CD4-positive, CD25-positive, alpha-beta regulatory T cell (primary cell): ENCODE measurements at regions not wholly inside any gene's neighbourhood (a gene's known extent, or its start where the extent isn't known, plus 50 kb on each side); places are given as distances from the start of the nearest gene placed in this dataset.

Source experiments
- ATAC-seq, 2 donors: fragments of 150-1000 bp; cut with Tn5 transposase; one replicate each; pipeline ENCODE4 v1.10.0; 2021; ENCODE audit warnings: low read depth in 2 of 2, moderate number of reproducible peaks in 2 of 2, moderate library complexity in 1 of 2
- DNase-seq, 3 donors: peaks; one replicate each; pipeline versions ENCODE4 v3.0.0 to v3.0.0-alpha.2; 2012 to 2022; ENCODE audit warnings: mixed read lengths in 1 of 3
- H3K27ac ChIP-seq: one replicate; pipeline ENCODE4 v1.7.0; 2013; ENCODE audit warnings: mild to moderate bottlenecking, low read length; ENCODE audit not compliant: insufficient read depth, poor library complexity, severe bottlenecking
- H3K27me3 ChIP-seq: one replicate; pipeline ENCODE4 v1.7.0; 2013; ENCODE audit warnings: low read length; ENCODE audit not compliant: control insufficient read depth, insufficient read depth
- H3K36me3 ChIP-seq: one replicate; pipeline ENCODE4 v1.7.0; 2013; ENCODE audit warnings: mild to moderate bottlenecking, low read length, moderate library complexity; ENCODE audit not compliant: control insufficient read depth, insufficient read depth
- H3K4me1 ChIP-seq: 2 replicates; pipeline ENCODE4 v1.7.0; 2013; ENCODE audit warnings: mild to moderate bottlenecking, low read length; ENCODE audit not compliant: insufficient read depth, control insufficient read depth, poor library complexity, severe bottlenecking
- H3K4me3 ChIP-seq: one replicate; pipeline ENCODE4 v1.7.0; 2013; ENCODE audit warnings: low read depth, mild to moderate bottlenecking, low read length, moderate library complexity
- H3K9me3 ChIP-seq, 2 experiments: 1 replicate in 1 of 2; 2 replicates in 1 of 2; pipeline ENCODE4 v1.7.0; 2013; ENCODE audit warnings: low read length in 2 of 2, mild to moderate bottlenecking in 1 of 2, moderate library complexity in 1 of 2; ENCODE audit not compliant: control insufficient read depth in 2 of 2
- H3K27ac Mint-ChIP-seq, 3 donors: one replicate each; pipeline ENCODE4 v1.8.0; 2020 to 2022; ENCODE audit warnings: mild to moderate bottlenecking in 3 of 3, mixed read lengths in 3 of 3, moderate library complexity in 2 of 3
- H3K27me3 Mint-ChIP-seq: one replicate; pipeline ENCODE4 v1.8.0; 2022; ENCODE audit warnings: mild to moderate bottlenecking, mixed read lengths
- H3K36me3 Mint-ChIP-seq: one replicate; pipeline ENCODE4 v1.8.0; 2020; ENCODE audit warnings: mixed read lengths
- H3K4me1 Mint-ChIP-seq, 4 donors: one replicate each; pipeline ENCODE4 v1.8.0; 2020 to 2022; ENCODE audit warnings: mixed read lengths in 4 of 4, mild to moderate bottlenecking in 1 of 4
- H3K4me3 Mint-ChIP-seq, 4 donors: one replicate each; pipeline ENCODE4 v1.8.0; 2020 to 2022; ENCODE audit warnings: mild to moderate bottlenecking in 4 of 4, mixed read lengths in 4 of 4, moderate library complexity in 3 of 4
- H3K9me3 Mint-ChIP-seq, 7 donors: one replicate each; pipeline ENCODE4 v1.8.0; 2020 to 2022; ENCODE audit warnings: mixed read lengths in 7 of 7, mild to moderate bottlenecking in 3 of 7, moderate library complexity in 2 of 7

DNA sequence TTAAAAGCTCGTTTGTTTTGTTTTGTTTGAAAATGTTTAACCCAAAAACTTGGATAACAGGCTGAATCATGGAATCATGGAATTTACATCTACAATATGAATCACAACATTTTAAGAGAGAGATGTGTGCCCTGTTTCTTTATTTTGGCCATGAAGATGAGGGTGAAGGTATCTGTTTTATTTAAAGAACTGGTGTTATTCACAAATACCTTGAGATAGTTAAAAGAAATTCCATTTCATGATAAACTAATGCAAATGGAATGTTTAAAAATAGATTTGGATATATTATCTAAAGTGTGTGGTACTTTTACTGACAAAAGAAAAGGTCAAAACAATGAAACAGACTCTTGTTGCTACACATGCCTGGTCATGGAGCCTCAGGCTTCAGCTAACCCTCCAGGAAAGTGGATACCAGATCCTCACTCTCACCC is 486.0 kb upstream of the CFAP20DC start:
- H3K9me3 Mint-ChIP-seq, result no peaks in the 10 kb centered on the region
- H3K4me1 Mint-ChIP-seq, result peaks cover 0 to 10% (median 0%) of the 10 kb centered on the region in 4 donors
- Histone ChIP-seq H3K4me1 (peaks cover 4% of the 10 kb centered on the region), H3K4me3 (no peak overlapping the region), H3K27ac (no peak overlapping the region), H3K36me3 (no peaks in the 10 kb centered on the region), H3K9me3 (no peaks in the 10 kb centered on the region), H3K27me3 (no peaks in the 10 kb centered on the region)
- peak overlapping the region in 1 of 3 donors; percentile 30 for H3K27ac Mint-ChIP-seq
- no peak for ATAC-seq
- H3K4me3 Mint-ChIP-seq, result no peak overlapping the region
- H3K27me3 Mint-ChIP-seq, result no peaks in the 10 kb centered on the region
- no peak for DNase-seq
- no peaks in the 10 kb centered on the region for H3K36me3 Mint-ChIP-seq

DNA sequence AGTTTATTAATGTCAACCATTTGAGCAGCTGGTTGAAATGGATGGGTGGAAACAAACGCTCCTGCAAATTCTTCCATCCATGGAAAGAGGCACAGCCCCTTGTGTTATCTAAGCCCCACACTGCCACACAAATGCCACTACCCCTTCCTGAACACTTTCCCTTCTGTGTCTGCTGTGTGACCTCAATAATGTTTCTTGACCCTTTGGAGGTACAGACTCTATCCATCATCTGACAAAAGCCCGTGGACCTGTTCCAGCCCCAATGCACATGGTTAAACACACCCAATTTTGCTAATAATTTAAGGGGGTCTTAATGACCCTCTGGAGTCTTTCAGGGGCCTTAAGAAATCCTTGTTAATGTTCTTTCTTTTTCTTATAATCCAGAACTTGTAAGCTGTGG is 482.2 kb upstream of the CFAP20DC start:
- no peak overlapping the region for H3K4me3 ChIP-seq
- no peaks in the 10 kb centered on the region for H3K9me3 ChIP-seq
- H3K27ac Mint-ChIP-seq, result no peak overlapping the region
- H3K27me3 Mint-ChIP-seq, result no peaks in the 10 kb centered on the region
- H3K36me3 Mint-ChIP-seq, result no peaks in the 10 kb centered on the region
- DNase-seq (no peak), ATAC-seq (no peak)
- H3K4me3 Mint-ChIP-seq, result no peak overlapping the region
- H3K27ac ChIP-seq, result no peak overlapping the region
- H3K4me1 Mint-ChIP-seq, result peaks cover 0 to 5% (median 2%) of the 10 kb centered on the region in 4 donors
- H3K36me3 ChIP-seq, result no peaks in the 10 kb centered on the region
- no peaks in the 10 kb centered on the region for H3K27me3 ChIP-seq
- H3K9me3 Mint-ChIP-seq, result no peaks in the 10 kb centered on the region
- no peaks in the 10 kb centered on the region for H3K4me1 ChIP-seq

DNA sequence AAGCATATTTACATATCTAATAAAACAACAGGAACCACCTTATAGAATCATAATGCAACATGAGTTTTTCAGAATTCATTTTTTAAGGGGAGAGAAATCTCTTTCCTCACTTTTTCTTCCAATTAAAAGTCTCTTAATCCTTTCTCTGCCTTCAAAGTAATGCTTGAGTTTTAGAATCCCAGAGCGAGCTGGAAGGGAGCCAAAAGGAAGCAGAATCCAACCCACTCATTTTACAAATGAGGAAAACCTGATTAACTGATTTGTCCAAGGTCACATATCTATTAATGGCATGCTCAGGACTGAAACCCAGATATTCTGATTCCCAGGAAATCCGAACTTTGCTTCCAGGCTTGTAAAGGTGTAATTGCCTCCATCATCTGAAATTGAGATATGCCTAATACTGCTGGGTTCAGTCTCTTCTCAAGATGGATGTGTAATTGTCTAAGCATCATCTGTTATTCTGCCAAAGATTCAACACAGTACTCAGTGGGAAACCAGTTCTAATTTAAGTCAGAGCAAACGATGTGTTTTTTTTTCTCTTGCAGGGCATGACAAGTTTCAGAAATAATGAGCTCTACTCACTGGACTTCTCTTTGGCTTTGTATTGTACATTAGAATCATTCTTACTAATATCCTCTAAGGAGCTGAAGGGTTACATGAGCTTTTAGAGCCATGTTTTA is 481.4 kb upstream of the CFAP20DC start:
- no peaks in the 10 kb centered on the region for H3K27me3 ChIP-seq
- Mint-ChIP-seq H3K36me3 (no peaks in the 10 kb centered on the region), H3K4me1 (peaks cover 0 to 5% (median 2%) of the 10 kb centered on the region in 4 donors), H3K27me3 (no peaks in the 10 kb centered on the region), H3K4me3 (no peak overlapping the region), H3K27ac (no peak overlapping the region), H3K9me3 (no peaks in the 10 kb centered on the region)
- no peaks in the 10 kb centered on the region for H3K9me3 ChIP-seq
- H3K27ac ChIP-seq, result no peak overlapping the region
- H3K36me3 ChIP-seq, result no peaks in the 10 kb centered on the region
- DNase-seq, result no peak
- no peaks in the 10 kb centered on the region for H3K4me1 ChIP-seq
- ATAC-seq, result no peak
- no peak overlapping the region for H3K4me3 ChIP-seq

DNA sequence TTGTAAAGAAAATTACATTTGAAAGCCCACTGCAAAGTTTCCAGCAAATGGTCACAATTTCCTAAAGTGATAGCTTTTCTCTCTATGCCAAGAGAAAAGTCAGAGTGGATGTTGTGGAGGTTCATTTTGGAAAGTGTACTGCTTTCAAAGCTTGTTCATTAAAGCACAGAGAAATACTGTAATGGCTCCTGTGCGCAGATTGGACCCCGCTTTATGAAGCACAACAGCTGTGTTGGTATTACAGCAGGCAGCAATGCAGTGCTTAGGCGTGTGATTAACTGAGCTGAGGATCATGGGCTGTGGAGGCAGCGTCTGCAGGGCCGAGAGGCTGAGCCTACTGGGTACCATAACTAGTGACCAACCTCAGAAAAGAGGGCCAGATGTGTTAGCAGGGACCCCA is 478.4 kb upstream of the CFAP20DC start:
- Mint-ChIP-seq H3K9me3 (peaks cover 0 to 3% (median 0%) of the 10 kb centered on the region in 7 donors), H3K4me3 (no peak overlapping the region), H3K4me1 (peaks cover 0 to 5% (median 2%) of the 10 kb centered on the region in 4 donors), H3K36me3 (no peaks in the 10 kb centered on the region), H3K27ac (no peak overlapping the region), H3K27me3 (no peaks in the 10 kb centered on the region)
- Histone ChIP-seq H3K27ac (no peak overlapping the region), H3K36me3 (no peaks in the 10 kb centered on the region), H3K27me3 (no peaks in the 10 kb centered on the region), H3K9me3 (no peaks in the 10 kb centered on the region), H3K4me1 (no peaks in the 10 kb centered on the region), H3K4me3 (no peak overlapping the region)
- no peak for ATAC-seq
- no peak for DNase-seq

DNA sequence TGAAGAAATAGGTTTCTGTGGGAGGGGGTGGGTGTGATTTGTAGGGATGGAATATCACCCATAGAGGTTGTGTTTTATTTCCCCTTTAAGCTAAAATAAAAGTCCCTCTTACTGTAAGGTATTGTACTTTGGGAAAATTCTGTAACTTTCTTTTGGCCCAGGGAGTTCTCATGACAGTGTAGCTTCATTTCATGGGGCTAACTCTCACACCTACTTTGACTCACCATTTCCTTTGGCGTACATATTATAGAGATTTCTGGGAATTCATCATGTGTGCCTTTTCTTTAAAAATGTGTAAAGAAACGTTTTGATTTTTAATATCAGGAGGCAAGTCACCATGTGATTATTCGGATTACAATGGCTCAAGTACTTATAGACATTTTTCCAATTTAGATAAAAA is 477.7 kb upstream of the CFAP20DC start:
- H3K4me1 ChIP-seq, result no peaks in the 10 kb centered on the region
- peaks cover 0 to 5% (median 2%) of the 10 kb centered on the region in 4 donors for H3K4me1 Mint-ChIP-seq

DNA sequence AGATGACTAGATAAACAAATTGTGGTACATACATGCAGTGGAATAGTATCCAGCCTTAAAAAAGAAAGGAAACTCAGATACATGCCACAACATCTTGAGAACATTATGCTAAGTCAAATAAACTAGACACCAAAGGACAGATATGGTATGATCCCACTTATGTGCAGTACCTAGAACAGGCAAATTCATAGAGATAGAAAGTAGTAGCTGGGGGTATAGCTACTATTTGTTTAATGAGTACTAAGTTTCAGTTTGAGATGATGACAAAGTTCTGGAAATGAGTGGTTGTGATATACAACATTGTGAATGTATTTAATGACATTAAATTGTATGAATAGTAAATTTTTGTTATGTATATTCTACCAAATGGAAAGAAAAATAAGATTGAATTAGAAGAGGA is 477.2 kb upstream of the CFAP20DC start:
- H3K4me1 Mint-ChIP-seq, result peaks cover 0 to 5% (median 2%) of the 10 kb centered on the region in 4 donors
- no peaks in the 10 kb centered on the region for H3K27me3 Mint-ChIP-seq
- H3K4me3 Mint-ChIP-seq, result no peak overlapping the region
- Histone ChIP-seq H3K9me3 (no peaks in the 10 kb centered on the region), H3K36me3 (no peaks in the 10 kb centered on the region), H3K27ac (no peak overlapping the region), H3K4me1 (no peaks in the 10 kb centered on the region), H3K27me3 (no peaks in the 10 kb centered on the region), H3K4me3 (no peak overlapping the region)
- no peak overlapping the region for H3K27ac Mint-ChIP-seq
- H3K9me3 Mint-ChIP-seq, result peaks cover 0 to 3% (median 0%) of the 10 kb centered on the region in 7 donors
- ATAC-seq, result no peak
- no peaks in the 10 kb centered on the region for H3K36me3 Mint-ChIP-seq
- peak in 1 of 3 donors; percentile 19 for DNase-seq

More for the DNA sequence above, 477.7 kb upstream of the CFAP20DC start:
- Histone ChIP-seq H3K36me3 (no peaks in the 10 kb centered on the region), H3K27me3 (no peaks in the 10 kb centered on the region), H3K27ac (no peak overlapping the region), H3K4me3 (no peak overlapping the region), H3K9me3 (no peaks in the 10 kb centered on the region)
- Mint-ChIP-seq H3K9me3 (peaks cover 0 to 3% (median 0%) of the 10 kb centered on the region in 7 donors), H3K4me3 (no peak overlapping the region), H3K36me3 (no peaks in the 10 kb centered on the region), H3K27ac (peak overlapping the region in 1 of 3 donors; percentile 7), H3K27me3 (no peaks in the 10 kb centered on the region)
- ATAC-seq (no peak), DNase-seq (peak in 1 of 3 donors; percentile 21)

DNA sequence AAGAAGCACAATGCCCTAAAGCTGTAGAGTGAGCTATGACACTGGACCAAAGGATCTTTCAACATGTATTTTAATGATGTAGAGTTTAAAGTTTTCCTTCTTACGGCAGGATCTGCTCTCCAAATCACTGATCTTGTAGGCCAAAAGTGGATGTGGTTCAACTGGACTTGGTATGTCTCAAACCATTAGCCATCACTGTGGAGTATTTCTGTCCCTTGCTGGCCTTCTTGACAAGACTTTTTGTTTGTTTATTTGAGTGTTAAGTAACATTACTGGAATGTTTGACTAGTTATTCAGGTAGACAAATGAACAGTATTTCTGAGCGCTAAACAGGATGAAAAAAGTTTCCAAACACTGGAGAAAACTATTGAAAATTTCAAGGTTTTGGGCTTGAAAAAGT is 472.7 kb upstream of the CFAP20DC start:
- H3K9me3 Mint-ChIP-seq, result peaks cover 0 to 3% (median 0%) of the 10 kb centered on the region in 7 donors
- H3K27me3 Mint-ChIP-seq, result no peaks in the 10 kb centered on the region
- Histone ChIP-seq H3K27ac (no peak overlapping the region), H3K4me3 (no peak overlapping the region), H3K36me3 (no peaks in the 10 kb centered on the region), H3K4me1 (no peaks in the 10 kb centered on the region), H3K27me3 (no peaks in the 10 kb centered on the region), H3K9me3 (no peaks in the 10 kb centered on the region)
- no peaks in the 10 kb centered on the region for H3K36me3 Mint-ChIP-seq
- H3K4me1 Mint-ChIP-seq, result peaks cover 0 to 5% (median 2%) of the 10 kb centered on the region in 4 donors
- no peak overlapping the region for H3K4me3 Mint-ChIP-seq
- DNase-seq (no peak), ATAC-seq (no peak)
- no peak overlapping the region for H3K27ac Mint-ChIP-seq

DNA sequence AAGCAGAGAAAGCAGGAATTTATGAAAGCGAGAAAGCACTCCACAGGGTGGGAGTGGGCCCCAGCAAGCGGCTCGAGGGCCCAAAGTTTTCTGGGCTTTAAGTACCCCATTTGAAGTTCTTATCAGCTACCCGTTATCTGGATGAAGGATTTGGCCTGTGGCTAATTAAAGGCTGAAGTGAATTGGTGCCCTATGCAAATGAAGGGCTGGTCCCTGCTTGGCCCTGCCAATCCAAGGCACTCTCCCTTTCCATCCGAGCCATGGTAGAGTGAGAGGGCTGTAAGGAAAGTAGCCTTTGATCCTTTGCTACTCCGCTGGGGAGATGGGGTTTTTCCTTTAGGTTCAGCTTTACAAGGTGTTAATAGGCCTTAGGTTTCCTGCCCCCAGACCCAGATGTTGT is 469.3 kb upstream of the CFAP20DC start:
- Histone ChIP-seq H3K27ac (no peak overlapping the region), H3K9me3 (no peaks in the 10 kb centered on the region), H3K27me3 (no peaks in the 10 kb centered on the region), H3K36me3 (no peaks in the 10 kb centered on the region), H3K4me1 (no peaks in the 10 kb centered on the region), H3K4me3 (no peak overlapping the region)
- H3K4me3 Mint-ChIP-seq, result no peak overlapping the region
- H3K27me3 Mint-ChIP-seq, result no peaks in the 10 kb centered on the region
- no peak for ATAC-seq
- peak overlapping the region in 1 of 3 donors; percentile 80 for H3K27ac Mint-ChIP-seq
- H3K36me3 Mint-ChIP-seq, result no peaks in the 10 kb centered on the region
- H3K4me1 Mint-ChIP-seq, result peaks cover 0 to 10% (median 2%) of the 10 kb centered on the region in 4 donors
- H3K9me3 Mint-ChIP-seq, result no peaks in the 10 kb centered on the region
- DNase-seq, result no peak
